ENCODE measurements at regions not wholly inside any gene's neighbourhood (a gene's known extent, or its start where the extent isn't known, plus 50 kb on each side); places are given as distances from the start of the nearest gene placed in this dataset.

GRCh38 chr3:26089249-26089648 lies 299.4 kb downstream of the OXSM start:
- TF ChIP-seq, protein P1, sequence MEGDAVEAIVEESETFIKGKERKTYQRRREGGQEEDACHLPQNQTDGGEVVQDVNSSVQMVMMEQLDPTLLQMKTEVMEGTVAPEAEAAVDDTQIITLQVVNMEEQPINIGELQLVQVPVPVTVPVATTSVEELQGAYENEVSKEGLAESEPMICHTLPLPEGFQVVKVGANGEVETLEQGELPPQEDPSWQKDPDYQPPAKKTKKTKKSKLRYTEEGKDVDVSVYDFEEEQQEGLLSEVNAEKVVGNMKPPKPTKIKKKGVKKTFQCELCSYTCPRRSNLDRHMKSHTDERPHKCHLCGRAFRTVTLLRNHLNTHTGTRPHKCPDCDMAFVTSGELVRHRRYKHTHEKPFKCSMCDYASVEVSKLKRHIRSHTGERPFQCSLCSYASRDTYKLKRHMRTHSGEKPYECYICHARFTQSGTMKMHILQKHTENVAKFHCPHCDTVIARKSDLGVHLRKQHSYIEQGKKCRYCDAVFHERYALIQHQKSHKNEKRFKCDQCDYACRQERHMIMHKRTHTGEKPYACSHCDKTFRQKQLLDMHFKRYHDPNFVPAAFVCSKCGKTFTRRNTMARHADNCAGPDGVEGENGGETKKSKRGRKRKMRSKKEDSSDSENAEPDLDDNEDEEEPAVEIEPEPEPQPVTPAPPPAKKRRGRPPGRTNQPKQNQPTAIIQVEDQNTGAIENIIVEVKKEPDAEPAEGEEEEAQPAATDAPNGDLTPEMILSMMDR (IDR thresholded peaks at IDR 0.05): no peak
- no peak for TF ChIP-seq EZH2 (IDR thresholded peaks at IDR 0.05)
- no peak for TF ChIP-seq EZH2phosphoT487 (IDR thresholded peaks at IDR 0.05)
